Fibroblast of pulmonary artery (primary cell): ENCODE measurements at regions not wholly inside any gene's neighbourhood (a gene's known extent, or its start where the extent isn't known, plus 50 kb on each side); places are given as distances from the start of the nearest gene placed in this dataset.
A peak's percentile ranks its signal among the peaks of the same experiment; 100 is the strongest.

Source experiments
- DNase-seq: peaks from one replicate; pipeline ENCODE4 v3.0.0-alpha.2; 2010; ENCODE audit warnings: low read depth
- H3K4me3 ChIP-seq: replicated peaks from 2 replicates; pipeline ENCODE4 v1.5.1; 2011; ENCODE audit warnings: low read depth, mild to moderate bottlenecking, control low read depth, low read length, moderate library complexity
- TF ChIP-seq, protein P1 (sequence below): IDR thresholded peaks from 2 replicates; pipeline ENCODE4 v1.5.1; 2011; ENCODE audit warnings: mild to moderate bottlenecking, control low read depth, low read length, inconsistent platforms; ENCODE audit errors: missing control alignments

DNA sequence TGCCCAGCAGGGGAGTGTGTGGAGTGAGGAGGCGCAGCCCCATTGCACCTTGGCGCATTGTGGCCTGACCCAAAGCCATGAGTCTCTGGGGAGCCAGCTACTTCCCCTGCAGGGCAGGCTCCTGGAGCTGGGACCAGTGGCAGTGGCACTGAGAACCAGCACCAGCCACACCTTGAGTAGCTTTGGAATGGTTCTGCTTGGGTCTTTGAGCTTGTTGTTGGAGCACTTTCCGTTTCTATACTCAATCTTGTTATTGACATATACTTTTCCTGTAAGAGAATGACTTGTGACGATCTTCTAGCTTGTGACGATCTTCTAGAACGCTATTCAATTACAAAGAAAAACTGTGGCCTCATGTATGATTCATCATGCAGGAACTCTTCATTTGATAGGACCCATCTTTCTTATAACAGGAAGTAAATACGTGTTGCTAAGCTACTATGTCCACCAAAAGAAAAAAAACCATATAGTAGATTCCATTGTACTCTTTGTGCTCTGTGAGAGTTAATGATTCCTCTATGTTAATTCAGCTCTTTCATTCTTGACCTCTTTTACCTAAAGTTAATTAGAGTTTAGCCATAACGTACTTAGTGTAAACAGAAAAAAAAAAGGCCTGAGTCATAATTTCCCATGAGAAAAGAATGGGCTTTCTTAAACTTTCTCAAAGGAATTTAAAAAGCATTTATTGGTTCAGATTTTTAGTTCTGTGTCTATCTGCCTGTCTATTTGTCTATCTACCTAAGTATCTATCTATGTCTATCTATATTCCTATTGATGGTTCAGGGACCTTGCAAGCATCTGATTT lies 113.1 kb downstream of the GATA6 start:
- H3K4me3 ChIP-seq, result no peak overlapping the region
- TF ChIP-seq, protein P1, sequence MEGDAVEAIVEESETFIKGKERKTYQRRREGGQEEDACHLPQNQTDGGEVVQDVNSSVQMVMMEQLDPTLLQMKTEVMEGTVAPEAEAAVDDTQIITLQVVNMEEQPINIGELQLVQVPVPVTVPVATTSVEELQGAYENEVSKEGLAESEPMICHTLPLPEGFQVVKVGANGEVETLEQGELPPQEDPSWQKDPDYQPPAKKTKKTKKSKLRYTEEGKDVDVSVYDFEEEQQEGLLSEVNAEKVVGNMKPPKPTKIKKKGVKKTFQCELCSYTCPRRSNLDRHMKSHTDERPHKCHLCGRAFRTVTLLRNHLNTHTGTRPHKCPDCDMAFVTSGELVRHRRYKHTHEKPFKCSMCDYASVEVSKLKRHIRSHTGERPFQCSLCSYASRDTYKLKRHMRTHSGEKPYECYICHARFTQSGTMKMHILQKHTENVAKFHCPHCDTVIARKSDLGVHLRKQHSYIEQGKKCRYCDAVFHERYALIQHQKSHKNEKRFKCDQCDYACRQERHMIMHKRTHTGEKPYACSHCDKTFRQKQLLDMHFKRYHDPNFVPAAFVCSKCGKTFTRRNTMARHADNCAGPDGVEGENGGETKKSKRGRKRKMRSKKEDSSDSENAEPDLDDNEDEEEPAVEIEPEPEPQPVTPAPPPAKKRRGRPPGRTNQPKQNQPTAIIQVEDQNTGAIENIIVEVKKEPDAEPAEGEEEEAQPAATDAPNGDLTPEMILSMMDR, result peak; percentile 9
- DNase-seq, result peak; percentile 99

- TF ChIP-seq, protein P1, result no peak
- H3K4me3 ChIP-seq, result no peak overlapping the region
- no peak for DNase-seq
Observed at GRCh38 chr18:22280453-22280750, 111.0 kb downstream of the GATA6 start.

DNA sequence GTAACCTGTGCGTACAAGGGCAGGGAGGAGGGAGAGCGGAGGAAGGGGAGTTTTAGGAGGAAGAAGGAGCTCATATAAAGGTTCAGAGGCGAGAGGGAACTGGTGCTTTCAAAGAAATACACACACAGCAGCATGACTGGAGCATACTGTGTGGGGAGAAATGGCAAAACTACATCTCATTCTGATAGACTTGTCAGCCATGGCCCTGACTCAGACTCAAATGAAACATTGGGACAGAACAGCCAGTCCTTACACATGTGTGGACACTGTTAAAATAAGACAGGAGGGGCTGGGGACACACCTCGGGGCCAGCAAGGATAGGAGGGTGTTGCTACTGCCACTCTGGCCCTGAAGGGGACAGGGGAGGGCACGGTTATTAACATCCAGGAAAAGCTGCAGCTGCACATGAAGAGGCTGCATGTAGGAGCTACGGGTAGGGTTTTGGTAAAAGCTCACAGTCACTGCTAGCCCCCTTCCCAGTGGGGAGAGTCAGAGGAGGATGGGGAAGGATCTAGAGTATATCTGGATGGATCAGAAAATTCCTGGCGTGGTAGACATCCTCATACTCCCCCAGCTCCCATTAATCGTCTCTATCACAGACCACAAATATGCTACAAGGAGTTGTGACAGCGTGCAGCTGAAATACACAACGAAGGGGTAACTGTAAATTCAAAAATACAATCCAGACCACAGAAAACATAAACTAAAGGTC lies 110.5 kb downstream of the GATA6 start:
- TF ChIP-seq, protein P1, result no peak
- peak; percentile 73 for DNase-seq
- no peak overlapping the region for H3K4me3 ChIP-seq

GRCh38 chr18:22278798-22279197 lies 109.4 kb downstream of the GATA6 start:
- TF ChIP-seq, protein P1, result no peak
- DNase-seq, result no peak
- no peak overlapping the region for H3K4me3 ChIP-seq

DNA sequence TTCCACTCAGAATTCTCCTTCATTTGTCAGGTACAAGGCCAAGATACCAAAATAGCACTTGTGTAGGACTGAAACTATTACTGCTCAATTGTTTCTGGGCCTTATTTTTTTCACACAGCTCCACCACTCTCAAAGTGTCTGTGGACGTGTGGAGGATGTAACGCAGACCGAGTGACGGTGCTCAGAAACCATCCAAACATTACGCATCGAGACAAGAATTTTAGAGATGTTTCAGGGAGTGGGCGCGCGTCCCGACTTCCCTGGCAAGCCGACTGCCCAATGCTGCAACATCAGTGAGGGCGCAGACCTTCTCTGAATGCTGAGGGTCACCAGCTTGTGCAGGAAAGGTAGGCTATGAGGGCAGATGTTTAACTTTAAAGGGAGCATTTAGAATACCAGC lies 108.4 kb downstream of the GATA6 start:
- H3K4me3 ChIP-seq, result no peak overlapping the region
- TF ChIP-seq, protein P1, result no peak
- peak; percentile 92 for DNase-seq

DNA sequence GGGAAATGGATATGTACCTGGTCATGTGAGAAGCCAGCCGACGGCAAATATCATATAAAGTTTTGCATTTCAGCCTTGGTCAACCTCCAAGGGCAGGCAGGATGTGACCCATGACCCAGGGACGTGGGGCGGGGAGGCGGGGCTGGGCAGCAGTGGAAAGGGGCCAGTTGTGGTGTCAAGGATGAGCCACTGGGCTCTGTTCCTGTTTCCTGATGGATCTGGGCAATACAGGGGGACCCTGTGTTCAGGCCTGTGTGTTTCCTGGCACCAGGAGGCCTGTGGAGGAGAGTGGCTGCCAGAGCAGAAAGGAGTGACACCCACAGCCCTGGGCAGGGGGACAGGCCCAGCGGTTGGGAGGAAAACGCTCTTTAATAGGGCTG lies 106.9 kb downstream of the GATA6 start:
- no peak overlapping the region for H3K4me3 ChIP-seq
- TF ChIP-seq, protein P1, result no peak
- no peak for DNase-seq
